ENCODE measurements at regions not wholly inside any gene's neighbourhood (a gene's known extent, or its start where the extent isn't known, plus 50 kb on each side); places are given as distances from the start of the nearest gene placed in this dataset.

DNA sequence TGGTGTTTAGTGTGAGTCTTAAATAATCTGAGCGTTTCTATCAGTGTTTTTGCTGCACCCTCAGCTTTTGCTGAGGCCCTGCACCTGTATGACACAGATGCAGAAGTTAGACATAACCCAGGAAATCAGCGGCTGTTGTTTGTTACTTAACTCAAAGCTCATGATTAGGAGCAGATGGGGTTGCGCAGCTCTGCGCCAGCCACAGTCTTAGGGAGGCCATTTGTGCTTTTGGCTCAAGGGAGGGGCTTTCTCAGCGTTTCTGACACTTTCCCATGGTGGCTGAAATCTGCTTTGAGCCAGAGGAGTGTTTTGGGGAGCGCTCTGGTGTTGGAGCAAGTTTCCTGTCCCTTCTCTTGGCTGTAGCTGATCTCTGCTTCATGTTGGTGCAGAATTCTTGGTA is 433.8 kb downstream of the NAF1 start:
- DNase-seq (ENCODE audit: low spot score) = no peak

DNA sequence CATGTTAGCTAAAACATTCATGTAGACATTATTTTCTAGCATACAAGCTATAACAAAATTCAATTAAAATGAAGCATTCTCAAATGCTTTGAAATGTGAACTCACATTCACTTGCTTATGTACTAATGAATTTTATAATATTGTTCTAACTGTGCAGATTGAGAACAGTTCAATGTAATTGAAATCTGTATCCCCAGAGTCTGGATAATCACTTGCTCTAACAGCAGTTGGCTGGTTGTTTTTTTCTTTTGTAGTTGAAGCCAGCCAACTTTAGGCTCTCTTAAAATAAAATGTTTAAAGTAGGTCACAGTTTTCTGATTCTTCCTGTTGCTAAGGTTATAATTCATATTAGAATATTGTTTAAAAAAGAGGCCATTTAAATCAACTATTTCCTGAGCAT is 438.9 kb downstream of the NAF1 start:
- DNase-seq (ENCODE audit: low spot score) = no peak

DNA sequence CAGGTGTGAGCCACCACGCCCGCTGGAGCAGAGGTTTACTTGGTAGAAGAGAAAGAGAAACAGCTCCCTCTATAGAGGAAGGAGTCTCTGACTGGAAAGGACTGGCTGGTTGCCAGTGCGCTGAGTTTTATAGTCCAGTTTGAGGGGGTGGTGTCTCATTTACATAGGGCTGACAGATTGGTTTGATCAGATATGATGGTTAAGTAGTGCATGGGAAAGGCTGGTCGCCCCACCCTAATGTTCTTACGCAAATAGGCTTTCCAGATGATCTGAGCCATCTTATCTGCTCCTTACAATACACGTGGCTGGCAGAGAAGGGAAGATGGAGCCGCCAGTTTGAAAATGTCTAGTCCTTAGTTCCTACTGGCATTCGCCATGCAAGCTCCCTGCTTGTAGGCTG is 439.5 kb downstream of the NAF1 start:
- DNase-seq (ENCODE audit: low spot score) = no peak

- DNase-seq (ENCODE audit: low spot score) = no peak
Measured at GRCh38 chr4:162715401-162715800, 451.3 kb downstream of the NAF1 start.

- no peak for DNase-seq (ENCODE audit: low spot score)
Measured at GRCh38 chr4:162707962-162708361, 458.7 kb downstream of the NAF1 start.

GRCh38 chr4:162706632-162707031 is 460.1 kb downstream of the NAF1 start:
- DNase-seq (ENCODE audit: low spot score) = no peak

- DNase-seq (ENCODE audit: low spot score) = no peak
Measured at GRCh38 chr4:162706051-162706450, 460.6 kb downstream of the NAF1 start.

DNA sequence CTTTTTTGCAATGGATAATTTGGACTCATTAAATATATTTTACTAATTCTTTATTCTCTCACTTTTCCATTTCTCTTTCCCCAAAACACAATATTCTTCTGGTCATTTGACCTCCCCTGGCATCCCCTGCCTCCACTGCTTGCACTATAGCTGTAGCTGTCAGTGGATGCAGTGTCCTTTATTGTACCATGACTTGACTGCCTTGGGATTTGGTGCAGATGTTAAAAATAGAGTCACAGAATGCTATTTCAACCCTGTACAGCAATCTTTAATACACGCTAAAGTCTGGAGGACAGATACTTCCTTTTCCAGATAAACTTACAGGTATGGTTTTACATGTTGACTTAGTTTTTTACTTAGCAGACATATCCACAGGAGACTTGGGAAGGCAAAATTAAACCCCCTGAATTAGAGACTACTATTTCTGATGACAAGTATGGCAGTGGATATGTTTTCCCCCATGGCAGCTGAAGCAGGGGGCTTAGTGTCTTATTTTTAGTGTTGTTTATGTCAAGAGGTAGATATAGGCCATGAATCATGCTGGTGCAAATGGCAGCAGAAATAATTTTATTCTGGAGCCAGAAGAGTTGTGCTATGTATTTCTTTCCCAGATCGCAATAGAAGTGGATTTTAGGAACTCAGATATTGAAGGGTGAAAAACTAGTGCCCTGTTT is 461.4 kb downstream of the NAF1 start:
- DNase-seq (ENCODE audit: low spot score) = no peak

DNA sequence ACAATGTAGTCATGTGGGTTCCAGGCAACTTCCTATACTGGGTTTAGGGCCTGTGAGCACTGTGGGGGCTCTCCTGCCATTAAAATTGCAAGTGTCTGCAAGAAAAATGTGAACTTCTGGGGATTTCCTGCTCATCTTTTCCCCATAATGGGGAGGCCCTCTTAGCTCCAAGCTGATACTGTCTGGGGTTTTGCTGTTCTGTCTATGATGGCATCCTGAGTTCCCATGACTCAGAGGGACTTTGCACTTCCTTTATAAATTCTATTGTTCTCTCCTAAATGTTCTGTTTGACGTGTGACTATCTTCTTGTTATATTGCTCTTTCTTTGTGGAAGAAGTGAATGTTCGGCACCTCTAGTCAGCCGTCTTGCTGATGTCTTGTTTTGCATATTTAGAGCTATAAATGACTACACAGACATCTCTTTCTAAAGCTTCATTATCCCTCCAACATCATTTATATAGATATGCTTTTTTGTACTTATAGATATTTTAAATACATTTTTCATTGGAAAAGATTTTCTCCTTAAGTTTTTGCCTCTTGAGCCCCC is 465.8 kb downstream of the NAF1 start:
- no peak for DNase-seq (ENCODE audit: low spot score)

- no peak for DNase-seq (ENCODE audit: low spot score)
Measured at GRCh38 chr4:162700358-162700757, 466.3 kb downstream of the NAF1 start.

DNA sequence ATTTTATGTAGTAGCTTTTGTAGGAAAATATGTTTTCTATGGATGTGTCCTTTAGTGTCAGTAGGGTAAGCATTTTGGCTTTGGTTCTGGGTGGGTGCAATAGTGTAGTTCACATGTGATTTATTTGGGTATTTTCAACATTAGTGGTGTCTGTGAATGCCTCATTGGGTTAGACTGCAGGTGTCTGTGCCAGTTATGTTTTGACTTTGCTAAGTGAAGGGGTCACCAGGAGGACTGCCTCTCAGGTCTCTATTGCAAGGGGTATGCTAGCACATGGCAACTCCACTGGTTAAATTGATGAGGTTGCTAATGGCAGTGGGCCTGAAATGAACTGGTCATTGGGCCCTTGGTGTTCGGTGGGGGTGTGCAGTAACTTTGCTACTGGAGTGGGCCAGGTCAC is 467.1 kb downstream of the NAF1 start:
- DNase-seq (ENCODE audit: low spot score) = no peak

DNA sequence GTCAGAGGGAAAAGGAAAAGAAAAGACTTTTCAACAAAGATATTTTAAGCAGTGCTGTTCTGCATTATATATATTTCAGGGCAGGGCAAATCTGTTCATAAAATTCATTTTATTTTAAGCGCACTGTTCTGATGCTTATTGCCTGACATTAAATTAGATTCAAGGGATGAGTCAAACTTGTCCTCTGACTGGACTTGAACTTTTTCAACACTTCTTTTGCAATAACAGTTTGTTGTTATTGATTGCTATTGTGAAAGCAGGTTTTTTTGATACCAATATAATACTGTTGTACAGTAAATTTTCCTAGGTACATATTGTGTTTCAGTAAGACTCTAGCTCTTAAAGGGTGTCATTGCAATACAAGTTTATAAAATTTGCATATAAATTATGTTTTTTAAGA is 481.3 kb downstream of the NAF1 start:
- DNase-seq (ENCODE audit: low spot score) = no peak

GRCh38 chr4:162684998-162685397 is 481.7 kb downstream of the NAF1 start:
- peak; percentile 13 for DNase-seq (ENCODE audit: low spot score)

DNA sequence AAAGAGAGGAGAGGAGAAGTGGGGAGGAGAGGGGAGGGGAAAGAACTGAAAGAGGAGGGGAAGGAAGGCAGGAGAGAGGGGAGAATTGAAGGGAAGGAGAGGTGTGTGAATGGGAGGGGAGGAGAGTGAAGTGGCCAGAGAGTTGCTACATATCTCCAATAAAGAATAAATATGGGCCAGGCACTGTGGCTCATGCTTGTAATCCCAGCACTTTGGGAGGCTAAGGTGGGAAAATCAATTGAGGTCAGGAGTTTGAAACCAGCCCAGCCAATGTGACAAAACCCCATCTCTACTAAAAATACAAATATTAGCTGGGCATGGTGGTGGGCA is 482.4 kb downstream of the NAF1 start:
- DNase-seq (ENCODE audit: low spot score) = no peak

DNA sequence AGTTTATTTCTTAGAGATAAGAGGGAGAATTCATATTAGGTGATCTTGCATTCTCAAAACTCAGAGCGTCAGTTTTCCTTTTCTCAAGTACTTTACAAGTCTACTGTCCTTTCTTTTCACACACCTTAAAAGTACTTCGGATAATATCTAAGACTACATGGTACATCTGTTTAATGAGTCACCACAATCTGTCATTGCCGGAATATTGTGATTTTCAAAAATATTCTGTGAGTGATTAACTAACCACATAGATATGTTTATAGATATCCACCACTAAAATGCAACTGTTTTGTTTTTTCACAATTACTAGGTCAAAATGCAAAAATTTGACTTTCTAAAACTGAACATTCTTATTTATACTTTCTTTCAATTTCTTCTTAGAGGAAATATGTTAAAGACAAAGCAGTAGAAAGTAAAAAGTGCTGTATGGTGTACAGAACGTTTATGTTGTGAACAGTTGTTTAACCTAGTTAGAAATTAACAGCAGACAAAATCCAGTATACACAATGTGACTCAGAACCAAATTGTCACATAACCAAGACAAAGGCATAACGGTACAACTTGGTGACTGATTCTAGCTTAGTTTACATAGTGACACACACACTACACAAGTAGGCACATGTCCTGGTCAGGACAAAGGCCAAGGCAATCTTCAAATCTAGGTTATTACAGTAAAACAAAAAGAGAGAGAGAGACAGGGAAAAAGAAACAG is 482.9 kb downstream of the NAF1 start:
- peak; percentile 72 for DNase-seq (ENCODE audit: low spot score)

DNA sequence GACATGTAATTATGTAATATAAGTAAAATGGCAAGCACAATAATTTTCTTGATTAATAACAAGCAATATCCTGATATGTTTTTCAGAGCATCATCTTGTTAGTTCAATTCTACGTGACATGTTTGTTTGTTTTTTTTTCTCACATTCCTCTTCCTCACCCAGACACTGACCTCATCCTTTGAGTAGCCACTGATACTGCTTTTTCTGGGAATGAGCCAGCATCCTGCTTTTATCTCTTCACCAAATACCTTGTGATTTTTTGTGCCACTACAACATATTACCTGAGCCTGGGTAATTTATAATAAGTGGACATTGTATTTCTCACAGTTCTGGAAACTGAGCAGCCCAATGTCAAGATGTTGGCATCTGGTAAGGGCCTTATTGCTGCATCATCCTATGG is 484.0 kb downstream of the NAF1 start:
- peak; percentile 13 for DNase-seq (ENCODE audit: low spot score)

DNA sequence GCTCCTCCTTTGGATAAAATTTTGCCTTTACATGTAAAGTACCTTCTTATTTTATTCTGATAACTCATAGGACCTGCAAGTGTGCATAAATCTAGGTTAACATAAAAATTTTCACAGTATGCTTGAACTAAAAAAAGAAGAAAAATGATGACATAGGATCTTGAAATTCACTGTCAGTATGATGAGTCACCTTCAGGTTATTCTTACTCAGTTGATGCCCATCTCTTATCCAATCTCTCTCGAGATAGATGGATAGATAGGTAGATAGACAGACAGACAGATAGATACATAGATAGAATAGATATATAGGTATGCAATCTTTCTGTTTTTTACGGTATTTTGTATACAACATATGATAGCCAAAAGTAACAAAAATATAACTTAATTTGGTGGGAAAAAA is 485.5 kb downstream of the NAF1 start:
- no peak for DNase-seq (ENCODE audit: low spot score)

GRCh38 chr4:162675661-162676060 is 491.0 kb downstream of the NAF1 start:
- no peak for DNase-seq (ENCODE audit: low spot score)

GRCh38 chr4:162661913-162662312 is 498.1 kb upstream of the FSTL5 start:
- DNase-seq (ENCODE audit: low spot score) = no peak

GRCh38 chr4:162659716-162660115 is 495.9 kb upstream of the FSTL5 start:
- no peak for DNase-seq (ENCODE audit: low spot score)

DNA sequence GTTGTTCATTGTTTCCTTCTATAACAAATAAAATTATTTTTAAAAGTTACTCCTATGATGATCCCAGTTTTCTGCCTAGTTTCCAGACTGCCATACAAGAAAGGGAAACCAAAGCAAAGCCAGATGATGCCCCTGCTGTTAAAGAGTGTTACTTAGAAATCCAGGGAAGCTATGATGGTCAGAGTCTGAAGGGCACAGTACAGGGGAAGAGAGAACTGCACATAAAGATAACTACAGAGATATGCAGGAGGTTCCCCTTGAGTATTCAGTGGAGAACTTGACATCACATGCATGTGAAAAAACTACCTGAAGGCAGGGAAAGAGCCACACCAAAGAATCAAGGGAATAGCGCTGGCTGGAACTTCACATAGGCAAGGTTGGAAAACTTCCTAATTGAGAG is 494.2 kb upstream of the FSTL5 start:
- DNase-seq (ENCODE audit: low spot score) = no peak

- no peak for DNase-seq (ENCODE audit: low spot score)
Measured at GRCh38 chr4:162650166-162650565, 486.4 kb upstream of the FSTL5 start.

- no peak for DNase-seq (ENCODE audit: low spot score)
Measured at GRCh38 chr4:162645381-162645780, 481.6 kb upstream of the FSTL5 start.

- DNase-seq (ENCODE audit: low spot score) = no peak
Measured at GRCh38 chr4:162644346-162644745, 480.5 kb upstream of the FSTL5 start.

All from H4 (cell line).